ENCODE measurements at regions not wholly inside any gene's neighbourhood (a gene's known extent, or its start where the extent isn't known, plus 50 kb on each side); places are given as distances from the start of the nearest gene placed in this dataset.
A peak's percentile ranks its signal among the peaks of the same experiment; 100 is the strongest.

- no peak for DNase-seq (ENCODE audit: low read depth)
- TF ChIP-seq CTCF (conservative IDR thresholded peaks at IDR 0.05; ENCODE audit: control insufficient read depth, insufficient read depth, low read depth, low read length), result no peak
These were observed 839.1 kb upstream of the SORCS1 start for GRCh38 chr10:108003576-108003975.

DNA sequence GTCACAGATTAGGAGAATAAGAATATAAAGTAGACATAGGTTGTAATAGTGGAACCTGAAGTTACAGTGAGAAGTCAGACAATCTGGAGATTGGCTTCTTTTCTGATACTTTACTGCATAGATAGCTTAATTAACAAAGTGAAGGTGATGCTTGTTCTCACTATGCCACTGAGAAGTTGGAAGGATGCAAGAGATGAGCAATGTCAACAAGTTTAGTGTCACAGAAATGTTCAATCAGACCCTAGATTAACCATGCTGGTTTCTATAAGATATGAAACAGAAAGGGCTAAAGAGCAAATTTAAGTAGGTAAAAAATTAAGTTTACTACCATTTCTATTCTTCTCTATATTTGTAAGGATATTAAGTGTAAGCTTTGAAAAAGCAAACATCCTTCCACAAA is 838.6 kb upstream of the SORCS1 start:
- DNase-seq (ENCODE audit: low read depth), result no peak
- no peak overlapping the region for H3K4me3 ChIP-seq (ENCODE audit: control insufficient read depth, low read depth, low read length)
- TF ChIP-seq CTCF (conservative IDR thresholded peaks at IDR 0.05; ENCODE audit: control insufficient read depth, insufficient read depth, low read depth, low read length), result no peak

More at GRCh38 chr10:108003576-108003975, 839.1 kb upstream of the SORCS1 start:
- H3K4me3 ChIP-seq (ENCODE audit: control insufficient read depth, low read depth, low read length), result no peak overlapping the region

- no peak overlapping the region for H3K4me3 ChIP-seq (ENCODE audit: control insufficient read depth, low read depth, low read length)
- TF ChIP-seq CTCF (conservative IDR thresholded peaks at IDR 0.05; ENCODE audit: control insufficient read depth, insufficient read depth, low read depth, low read length), result no peak
- no peak for DNase-seq (ENCODE audit: low read depth)
These were observed 835.9 kb upstream of the SORCS1 start for GRCh38 chr10:108000365-108000764.

- TF ChIP-seq CTCF (conservative IDR thresholded peaks at IDR 0.05; ENCODE audit: control insufficient read depth, insufficient read depth, low read depth, low read length), result no peak
- no peak overlapping the region for H3K4me3 ChIP-seq (ENCODE audit: control insufficient read depth, low read depth, low read length)
- DNase-seq (ENCODE audit: low read depth), result no peak
These were observed 830.2 kb upstream of the SORCS1 start for GRCh38 chr10:107994621-107995270.

DNA sequence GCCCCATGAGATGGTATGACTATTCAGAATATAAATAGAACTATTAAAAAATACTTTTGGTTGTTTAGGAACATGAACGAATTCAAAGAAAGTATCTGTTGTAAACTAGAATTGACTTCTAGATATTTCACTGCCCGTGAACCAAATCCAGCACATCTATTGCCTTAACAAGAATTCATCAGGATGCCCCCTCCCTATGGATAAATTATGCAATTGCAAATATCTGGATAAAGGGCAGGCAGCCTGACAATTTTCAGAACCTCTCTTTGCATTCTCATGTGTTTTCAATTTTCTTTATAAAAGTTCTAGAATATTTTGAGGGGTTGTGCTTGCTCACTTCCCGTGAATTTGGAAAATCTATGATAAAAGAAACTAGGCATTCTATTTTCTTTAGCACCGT is 822.1 kb upstream of the SORCS1 start:
- DNase-seq (ENCODE audit: low read depth), result peak; percentile 52
- H3K4me3 ChIP-seq (ENCODE audit: control insufficient read depth, low read depth, low read length), result no peak overlapping the region
- TF ChIP-seq CTCF (conservative IDR thresholded peaks at IDR 0.05; ENCODE audit: control insufficient read depth, insufficient read depth, low read depth, low read length), result no peak

- H3K4me3 ChIP-seq (ENCODE audit: control insufficient read depth, low read depth, low read length), result no peak overlapping the region
- no peak for TF ChIP-seq CTCF (conservative IDR thresholded peaks at IDR 0.05; ENCODE audit: control insufficient read depth, insufficient read depth, low read depth, low read length)
- no peak for DNase-seq (ENCODE audit: low read depth)
These were observed 820.1 kb upstream of the SORCS1 start for GRCh38 chr10:107984581-107984980.

GRCh38 chr10:107984149-107984548 is 819.6 kb upstream of the SORCS1 start:
- H3K4me3 ChIP-seq (ENCODE audit: control insufficient read depth, low read depth, low read length), result no peak overlapping the region
- DNase-seq (ENCODE audit: low read depth), result no peak
- TF ChIP-seq CTCF (conservative IDR thresholded peaks at IDR 0.05; ENCODE audit: control insufficient read depth, insufficient read depth, low read depth, low read length), result no peak

Measured in fibroblast of mammary gland (primary cell).